Heart left ventricle (tissue), 13 donors: ENCODE measurements at regions not wholly inside any gene's neighbourhood (a gene's known extent, or its start where the extent isn't known, plus 50 kb on each side); places are given as distances from the start of the nearest gene placed in this dataset.

Experiments
- POLR2A ChIP-seq, 2 donors: fragments of 450-650 bp; IDR thresholded peaks; one replicate each; pipeline ENCODE4 v1.6.1; 2017; ENCODE audit warnings: antibody characterized with exemption in 2 of 2, mild to moderate bottlenecking in 2 of 2, moderate library complexity in 2 of 2
- TF ChIP-seq, protein P1 (sequence below), 12 donors: fragments of 200-600 bp; sonication (generic) in 4 of 12; IDR thresholded peaks; one replicate each; pipeline versions ENCODE4 v1.5.0 to v1.8.0; 2018 to 2022; ENCODE audit warnings: antibody characterized with exemption in 12 of 12, mild to moderate bottlenecking in 5 of 12
- donor health status: ischemic (EF 13 %, LVEDD 7.1; RV severe dilation, severe dysfunction).
- donor health status: DM: no; HTN: yes; CAD: no.
- donor health status: DM: no; HTN: no; CAD: no.
- donor health status: ischemic (EF 25% LVEDD 6.9; RV normal size, moderate dysfunction).
- donor health status: ischemic (EF 25% LVEDD 5.7; RV mildly dilated, moderate dysfunction).
- donor health status: ischemic (EF 35%, LVEDD 5.7; RV mildly dilated, moderate dysfunction).
- donor health status: nonischemic (EF 11% LVEDD 7.7; RV severe dilation, severe dysfunction).
- donor health status: DM: yes; HTN: yes; CAD: no.
- donor health status: PGD.
- donor health status: ischemic (EF 29% LVEDD 5.4; RV normal size, mild dysfunction).
- donor health status: nonischemic (EF 23%, LVEDD 6.1; RV moderate dilation, normal function).

DNA sequence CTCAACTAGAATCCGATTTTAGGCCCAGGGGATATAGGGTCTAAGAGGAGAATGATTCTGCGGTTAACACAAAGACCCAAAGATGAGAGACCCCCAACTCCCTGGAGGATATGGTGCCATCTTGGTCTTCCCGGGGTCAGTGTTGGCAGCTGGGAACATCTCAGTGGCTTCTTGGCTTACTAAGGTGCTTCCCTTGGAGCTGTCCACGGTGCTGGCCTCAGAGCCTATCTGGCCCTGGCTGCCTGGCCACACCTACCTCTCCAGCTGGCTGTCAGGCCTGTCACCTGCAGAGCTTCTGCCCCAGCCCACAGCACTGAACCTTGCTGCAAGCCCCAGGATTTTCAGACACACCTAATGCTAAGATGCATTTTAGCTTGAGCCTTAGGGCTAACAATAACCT is 70.7 kb upstream of the THY1 start:
- TF ChIP-seq, protein P1, sequence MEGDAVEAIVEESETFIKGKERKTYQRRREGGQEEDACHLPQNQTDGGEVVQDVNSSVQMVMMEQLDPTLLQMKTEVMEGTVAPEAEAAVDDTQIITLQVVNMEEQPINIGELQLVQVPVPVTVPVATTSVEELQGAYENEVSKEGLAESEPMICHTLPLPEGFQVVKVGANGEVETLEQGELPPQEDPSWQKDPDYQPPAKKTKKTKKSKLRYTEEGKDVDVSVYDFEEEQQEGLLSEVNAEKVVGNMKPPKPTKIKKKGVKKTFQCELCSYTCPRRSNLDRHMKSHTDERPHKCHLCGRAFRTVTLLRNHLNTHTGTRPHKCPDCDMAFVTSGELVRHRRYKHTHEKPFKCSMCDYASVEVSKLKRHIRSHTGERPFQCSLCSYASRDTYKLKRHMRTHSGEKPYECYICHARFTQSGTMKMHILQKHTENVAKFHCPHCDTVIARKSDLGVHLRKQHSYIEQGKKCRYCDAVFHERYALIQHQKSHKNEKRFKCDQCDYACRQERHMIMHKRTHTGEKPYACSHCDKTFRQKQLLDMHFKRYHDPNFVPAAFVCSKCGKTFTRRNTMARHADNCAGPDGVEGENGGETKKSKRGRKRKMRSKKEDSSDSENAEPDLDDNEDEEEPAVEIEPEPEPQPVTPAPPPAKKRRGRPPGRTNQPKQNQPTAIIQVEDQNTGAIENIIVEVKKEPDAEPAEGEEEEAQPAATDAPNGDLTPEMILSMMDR (IDR thresholded peaks at IDR 0.05) = no peak
- TF ChIP-seq POLR2A (IDR thresholded peaks at IDR 0.05) = no peak
